ENCODE measurements at regions not wholly inside any gene's neighbourhood (a gene's known extent, or its start where the extent isn't known, plus 50 kb on each side); places are given as distances from the start of the nearest gene placed in this dataset.

- H3K4me3 ChIP-seq (ENCODE audit: low read depth, low read length), result no peak overlapping the region
- TF ChIP-seq CTCF (IDR thresholded peaks at IDR 0.05; ENCODE audit: low read depth, low read length), result no peak
Measured at GRCh38 chr17:13230350-13231264, 212.8 kb upstream of the ELAC2 start.

GRCh38 chr17:13228225-13228624 is 210.4 kb upstream of the ELAC2 start:
- no peak for TF ChIP-seq CTCF (IDR thresholded peaks at IDR 0.05; ENCODE audit: low read depth, low read length)
- no peak overlapping the region for H3K4me3 ChIP-seq (ENCODE audit: low read depth, low read length)

GRCh38 chr17:13222975-13223374 is 205.1 kb upstream of the ELAC2 start:
- H3K4me3 ChIP-seq (ENCODE audit: low read depth, low read length), result no peak overlapping the region
- no peak for TF ChIP-seq CTCF (IDR thresholded peaks at IDR 0.05; ENCODE audit: low read depth, low read length)

- no peak overlapping the region for H3K4me3 ChIP-seq (ENCODE audit: low read depth, low read length)
- no peak for TF ChIP-seq CTCF (IDR thresholded peaks at IDR 0.05; ENCODE audit: low read depth, low read length)
Measured at GRCh38 chr17:13212860-13213259, 195.0 kb upstream of the ELAC2 start.

GRCh38 chr17:13209081-13209480 is 191.3 kb upstream of the ELAC2 start:
- H3K4me3 ChIP-seq (ENCODE audit: low read depth, low read length), result no peak overlapping the region
- no peak for TF ChIP-seq CTCF (IDR thresholded peaks at IDR 0.05; ENCODE audit: low read depth, low read length)

GRCh38 chr17:13204607-13205237 is 186.9 kb upstream of the ELAC2 start:
- no peak for TF ChIP-seq CTCF (IDR thresholded peaks at IDR 0.05; ENCODE audit: low read depth, low read length)

GRCh38 chr17:13202835-13203234 is 185.0 kb upstream of the ELAC2 start:
- no peak for TF ChIP-seq CTCF (IDR thresholded peaks at IDR 0.05; ENCODE audit: low read depth, low read length)

More at GRCh38 chr17:13204607-13205237, 186.9 kb upstream of the ELAC2 start:
- H3K4me3 ChIP-seq (ENCODE audit: low read depth, low read length), result no peak overlapping the region

More at GRCh38 chr17:13202835-13203234, 185.0 kb upstream of the ELAC2 start:
- no peak overlapping the region for H3K4me3 ChIP-seq (ENCODE audit: low read depth, low read length)

All from WI38 (cell line).